NCI-H69 (cell line): ENCODE measurements at regions not wholly inside any gene's neighbourhood (a gene's known extent, or its start where the extent isn't known, plus 50 kb on each side); places are given as distances from the start of the nearest gene placed in this dataset.
"Not testable (repeated sequence)": the region's sequence is repeated elsewhere in the genome, so short reads cannot be mapped to it uniquely, and the experiment has no call there.

Source experiments
- DNase-seq: peaks from one replicate; lab custom pipeline; 2025; lab: John Stamatoyannopoulos, UW

DNA sequence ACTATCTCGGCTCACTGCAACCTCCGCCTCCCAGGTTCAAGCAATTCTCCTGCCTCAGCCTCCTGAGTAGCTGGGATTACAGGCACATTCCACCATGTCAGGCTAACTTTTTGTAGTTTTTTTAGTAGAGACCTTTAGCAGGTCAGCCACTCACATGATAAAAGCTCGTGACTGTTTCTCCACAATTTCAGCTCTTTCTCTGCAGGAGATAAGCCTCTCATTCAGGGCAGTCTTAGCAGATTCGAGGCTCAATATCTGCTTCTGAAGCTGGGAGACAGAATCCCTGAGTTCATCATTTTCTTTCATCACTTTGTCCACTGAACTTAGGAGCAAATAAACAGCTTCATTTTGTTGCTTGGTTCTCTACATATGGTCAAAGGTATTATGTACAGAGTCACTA lies 345.9 kb upstream of the NDST4 start:
- DNase-seq, result not testable (repeated sequence)

DNA sequence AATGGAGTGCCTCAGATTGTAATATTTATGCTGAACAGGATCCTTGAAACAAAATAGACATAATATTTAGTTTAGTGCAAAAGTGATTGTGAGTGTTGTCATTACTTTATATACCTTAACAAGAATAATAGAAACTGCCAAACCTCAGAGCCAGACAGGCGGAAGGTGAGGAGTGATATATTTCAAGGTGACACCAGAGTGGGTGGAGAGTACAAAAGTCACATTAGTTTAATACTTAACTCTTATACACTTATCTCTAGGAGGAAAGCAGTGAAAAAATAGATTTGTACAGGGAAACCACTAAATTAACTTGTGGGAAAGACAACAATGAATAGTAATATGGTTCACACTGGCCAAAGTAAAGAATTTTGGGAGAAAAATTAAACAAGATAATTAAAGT lies 342.8 kb upstream of the NDST4 start:
- no peak for DNase-seq

DNA sequence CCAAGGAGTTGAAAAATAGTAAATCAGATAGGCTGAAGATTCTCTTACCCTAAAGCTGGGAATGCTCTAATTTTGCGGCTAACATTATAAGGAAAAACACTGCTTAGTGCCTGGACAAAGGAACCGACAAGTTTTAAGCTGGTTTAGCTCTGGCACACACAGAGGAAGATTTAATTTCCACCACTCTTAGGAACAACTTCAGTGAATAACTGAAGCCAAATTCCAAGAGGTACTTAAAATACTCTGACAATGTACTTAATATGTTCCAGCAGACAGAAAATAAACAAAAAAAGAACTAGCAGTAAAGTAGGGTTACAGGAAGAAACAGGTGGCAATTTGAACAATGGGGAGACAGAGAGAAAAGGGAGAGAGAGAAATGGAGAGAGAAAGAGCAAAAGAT lies 340.8 kb upstream of the NDST4 start:
- DNase-seq, result no peak

DNA sequence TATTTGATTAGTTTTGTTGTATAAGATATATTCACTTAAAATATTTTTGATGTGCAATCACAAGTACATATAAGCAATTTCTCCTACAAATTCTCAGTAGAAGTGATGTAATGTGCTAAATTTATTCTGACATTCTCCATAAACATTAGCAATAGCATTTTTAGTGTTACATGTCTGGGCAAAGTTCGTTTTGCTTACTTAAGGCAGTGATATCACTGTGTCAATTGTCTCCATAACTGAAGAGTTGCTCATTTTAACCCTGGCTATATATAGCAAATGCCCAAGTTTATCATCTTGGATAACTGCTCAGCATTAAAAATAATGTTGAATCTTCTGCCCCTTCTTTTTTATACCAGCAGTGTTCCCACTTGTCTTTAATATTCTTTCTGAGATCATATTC lies 340.0 kb upstream of the NDST4 start:
- DNase-seq, result no peak

DNA sequence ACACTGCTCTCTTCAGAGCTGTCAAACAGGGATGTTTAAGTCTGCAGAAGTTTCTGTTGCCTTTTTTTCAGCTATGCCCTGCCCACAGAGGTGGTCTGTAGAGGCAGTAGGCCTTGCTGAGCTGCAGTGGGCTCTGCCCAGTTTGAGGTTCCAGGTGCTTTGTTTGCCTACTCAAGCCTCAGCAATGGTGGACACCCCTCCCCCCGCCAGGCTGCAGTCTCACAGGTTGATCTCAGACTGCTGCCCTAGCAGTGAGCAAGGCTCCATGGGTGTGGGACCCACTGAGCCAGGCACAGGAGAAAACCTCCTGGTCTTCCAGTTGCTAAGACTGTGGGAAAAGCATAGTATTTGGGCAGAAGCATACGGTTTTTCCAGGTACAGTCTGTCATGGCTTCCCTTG lies 338.8 kb upstream of the NDST4 start:
- not testable (repeated sequence) for DNase-seq

DNA sequence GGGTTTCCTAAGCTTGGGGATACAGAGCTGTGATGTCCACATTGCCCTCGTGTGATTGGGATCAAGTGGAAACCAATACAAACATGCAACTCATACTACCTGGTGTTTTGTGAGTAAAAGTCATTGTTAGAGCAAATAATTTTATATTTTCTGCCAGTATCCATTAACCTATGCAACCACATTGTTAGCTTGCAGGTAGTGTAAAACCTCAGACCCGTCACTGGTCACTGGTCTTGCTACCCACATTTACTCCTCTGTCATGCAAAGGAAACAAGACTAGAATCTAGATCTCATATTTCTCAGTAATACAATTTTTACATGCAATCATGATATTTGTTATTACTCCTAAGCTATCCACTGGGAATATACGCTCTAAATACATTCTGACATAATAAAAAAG lies 324.3 kb upstream of the NDST4 start:
- DNase-seq, result no peak

DNA sequence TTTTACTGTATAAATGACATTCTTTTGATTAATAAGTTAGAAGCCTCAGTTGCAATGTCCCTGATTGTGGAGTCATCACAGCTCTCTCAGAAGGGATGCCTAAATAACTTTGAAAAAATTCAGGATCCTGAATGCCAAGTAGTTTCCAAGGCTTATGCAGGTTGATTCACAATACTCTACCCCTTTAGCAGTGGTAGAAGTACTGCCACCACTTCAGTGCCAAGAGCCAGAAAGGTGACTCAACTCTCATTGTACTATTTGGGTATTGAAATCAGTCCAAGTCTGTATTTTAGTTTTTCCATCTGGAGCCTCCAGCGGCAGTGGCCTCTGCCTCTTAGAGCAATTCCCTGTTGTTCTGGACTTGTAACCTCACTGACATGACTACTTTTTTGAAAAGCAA lies 320.1 kb upstream of the NDST4 start:
- DNase-seq, result no peak

DNA sequence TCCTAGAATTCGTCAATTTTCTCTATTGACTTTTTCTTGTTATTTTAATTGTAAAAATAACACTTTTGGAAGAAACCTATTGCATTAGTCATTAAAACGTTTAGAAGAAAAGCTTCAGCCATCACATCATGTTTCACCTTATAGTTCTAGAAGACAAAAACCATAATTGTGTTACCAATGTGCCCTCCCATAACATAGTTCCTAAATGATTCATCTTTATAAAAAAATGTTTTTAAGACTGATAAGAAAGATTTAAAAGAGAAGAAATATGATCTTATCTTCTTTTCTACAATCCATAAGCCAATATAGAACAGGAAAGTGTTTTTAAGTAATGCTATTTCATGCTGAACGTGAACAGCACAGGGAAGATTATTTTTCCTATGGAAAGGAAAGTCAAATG lies 316.6 kb upstream of the NDST4 start:
- no peak for DNase-seq

DNA sequence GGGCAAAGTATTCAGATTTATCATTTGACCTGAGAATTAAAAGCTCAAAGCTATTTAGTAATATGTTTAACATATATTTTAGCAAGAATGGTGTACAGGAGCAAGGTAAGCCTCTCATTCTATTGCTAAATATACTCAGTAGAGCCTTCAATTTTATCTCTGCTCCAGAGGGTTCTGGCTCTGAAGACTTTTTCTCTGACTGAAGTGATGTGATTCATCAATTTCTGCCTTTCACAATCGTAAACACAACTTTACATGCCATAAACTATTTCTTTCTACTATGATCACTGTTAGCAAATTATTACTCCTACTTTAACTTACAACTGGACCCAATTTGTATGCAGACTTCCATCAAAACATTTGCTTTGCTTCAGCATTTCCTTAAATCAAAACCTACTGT lies 315.0 kb upstream of the NDST4 start:
- DNase-seq, result no peak

DNA sequence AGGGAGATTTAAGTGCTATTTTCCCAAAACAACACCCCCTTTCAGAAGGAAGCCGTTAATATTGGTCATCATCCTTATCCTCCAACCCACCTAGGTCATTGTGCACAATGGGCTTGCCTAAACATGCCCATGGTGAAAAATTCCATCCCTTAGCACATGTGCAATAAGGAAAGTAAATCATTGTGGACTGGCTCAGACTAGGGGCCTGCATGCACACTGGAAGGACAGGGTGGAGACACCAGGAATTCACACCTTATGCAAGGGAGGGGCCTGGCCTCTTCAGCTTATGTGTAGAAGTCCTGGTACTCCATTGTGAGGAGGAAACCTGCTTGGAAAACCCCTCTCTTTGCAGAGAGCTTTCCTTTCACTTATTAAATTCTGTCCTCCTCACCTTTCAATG lies 311.4 kb upstream of the NDST4 start:
- peak; percentile 35 for DNase-seq

DNA sequence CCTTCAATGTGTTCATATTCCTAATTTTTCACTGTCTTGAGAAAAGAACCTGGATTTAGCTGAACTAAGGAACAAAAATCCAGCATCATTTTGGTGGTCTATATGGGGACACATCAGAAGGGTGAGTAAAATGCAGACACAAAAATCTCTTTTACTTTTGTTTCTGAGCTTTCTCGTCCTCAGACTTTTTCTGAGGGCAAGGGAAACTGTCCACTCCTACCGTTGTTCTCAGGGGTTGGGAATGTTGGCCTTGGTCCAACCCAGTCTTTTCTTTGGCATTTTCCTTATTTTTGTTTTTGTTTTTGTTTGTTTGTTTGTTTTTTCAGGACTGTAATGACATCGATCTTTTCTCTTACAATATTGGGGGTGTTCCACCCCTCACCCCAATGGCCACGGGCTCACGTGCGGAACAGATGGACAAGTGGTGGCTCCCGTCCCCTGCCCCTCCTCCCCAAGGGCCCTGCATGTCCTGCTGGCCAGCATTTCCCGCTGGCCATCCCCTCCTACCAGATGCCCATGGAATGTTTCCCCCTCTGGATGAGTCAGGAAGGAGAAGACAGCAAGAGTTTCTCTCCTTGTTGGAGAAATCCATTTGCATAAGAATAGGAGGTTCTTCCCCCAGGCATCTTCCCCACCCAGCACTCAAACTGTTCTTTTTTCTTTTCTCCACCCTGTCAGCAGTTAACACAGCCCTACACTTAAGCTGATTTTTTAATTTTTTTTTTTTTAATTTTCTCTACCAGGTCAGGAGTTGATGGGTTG lies 305.4 kb upstream of the NDST4 start:
- no peak for DNase-seq

DNA sequence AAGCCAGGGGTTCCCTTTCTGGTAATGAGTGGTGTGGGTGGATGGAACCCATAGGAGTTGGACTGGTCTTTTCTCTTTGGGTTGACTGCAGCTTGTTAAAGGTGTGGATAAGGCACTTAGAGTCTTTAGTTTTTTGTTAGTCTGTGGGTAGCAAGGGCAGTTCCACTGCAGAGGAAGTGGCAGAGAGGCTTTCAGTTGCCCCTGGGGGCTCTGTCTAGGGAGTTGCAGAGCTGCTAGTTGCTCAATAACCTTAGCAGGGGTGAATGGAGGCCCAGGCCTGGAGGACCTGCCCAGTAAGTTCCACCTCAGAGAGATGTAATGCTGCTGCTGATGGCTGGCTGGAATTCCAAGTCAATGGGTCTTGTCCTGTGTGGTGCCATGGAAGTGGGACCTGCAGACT lies 282.6 kb upstream of the NDST4 start:
- DNase-seq, result no peak

DNA sequence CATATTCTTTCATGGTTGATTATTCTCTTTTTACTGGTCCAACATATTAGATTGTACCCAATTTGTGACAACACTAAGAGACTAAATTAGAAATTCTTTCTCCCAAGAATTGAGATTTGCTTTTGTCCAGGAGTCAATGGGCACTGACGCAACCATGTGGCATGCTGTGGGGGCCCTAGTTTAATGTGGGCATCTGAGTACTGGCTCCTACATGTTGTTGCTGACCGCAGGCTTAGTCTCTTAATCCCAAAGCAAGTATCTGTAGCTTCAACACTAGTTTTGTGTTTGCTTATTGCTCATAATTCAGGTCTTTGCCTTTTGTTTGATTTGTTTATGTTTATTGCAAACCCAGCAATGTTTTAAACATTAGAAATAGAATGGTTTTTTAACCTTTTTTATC lies 263.4 kb upstream of the NDST4 start:
- no peak for DNase-seq

DNA sequence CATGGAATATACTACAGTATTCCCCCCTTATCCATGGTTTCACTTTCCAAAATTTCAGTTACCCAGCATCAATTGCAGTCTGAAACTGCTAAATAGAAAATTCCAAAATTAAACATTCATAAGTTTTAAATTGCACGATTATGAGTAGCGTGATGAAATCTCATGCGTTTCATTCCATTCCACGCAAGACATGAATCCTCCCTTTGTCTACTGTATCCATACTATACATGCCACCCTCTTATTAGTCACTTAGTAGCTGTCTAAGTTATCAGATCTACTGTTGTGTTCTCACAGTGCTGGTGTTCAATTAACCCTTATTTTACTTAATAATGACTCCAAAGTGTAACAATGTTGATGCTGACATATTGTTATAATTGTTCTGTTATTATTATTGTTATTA lies 261.2 kb upstream of the NDST4 start:
- no peak for DNase-seq

DNA sequence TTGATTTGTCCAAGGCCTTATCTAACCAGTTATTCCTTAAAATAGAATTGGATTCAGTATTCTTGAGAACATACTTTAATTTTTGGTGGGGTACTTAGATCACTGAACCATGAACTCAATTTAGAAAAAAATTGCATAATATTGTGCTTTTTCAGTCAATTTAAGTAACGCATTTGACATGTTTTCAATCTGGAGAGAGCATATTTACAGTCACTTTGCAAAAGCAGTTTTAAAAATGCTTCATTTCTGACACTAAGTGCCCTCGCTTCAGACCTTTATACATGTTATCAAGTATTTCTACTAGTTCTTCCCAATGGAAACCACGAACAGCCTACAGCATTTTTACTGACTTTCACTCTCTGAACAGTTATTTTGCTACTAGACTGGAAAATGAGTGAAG lies 257.1 kb upstream of the NDST4 start:
- no peak for DNase-seq

DNA sequence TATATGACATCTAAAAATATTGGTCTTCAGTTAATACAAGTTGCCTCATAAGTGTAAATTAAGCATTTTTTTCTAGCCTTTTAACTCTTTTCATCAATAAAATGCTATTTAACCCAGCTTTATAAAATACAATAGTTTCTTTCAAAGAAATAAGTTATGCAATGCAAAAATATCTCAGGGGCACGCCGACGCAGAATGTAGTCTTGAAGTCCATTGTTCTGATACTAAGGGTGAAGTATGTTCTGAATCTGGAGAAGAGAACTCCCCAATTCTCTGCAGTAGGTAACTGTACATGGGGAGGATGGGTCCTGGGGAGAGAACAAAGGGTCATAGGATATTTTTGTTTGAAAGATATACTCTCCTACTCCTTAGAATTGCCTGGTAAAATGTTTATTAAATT lies 256.6 kb upstream of the NDST4 start:
- no peak for DNase-seq

DNA sequence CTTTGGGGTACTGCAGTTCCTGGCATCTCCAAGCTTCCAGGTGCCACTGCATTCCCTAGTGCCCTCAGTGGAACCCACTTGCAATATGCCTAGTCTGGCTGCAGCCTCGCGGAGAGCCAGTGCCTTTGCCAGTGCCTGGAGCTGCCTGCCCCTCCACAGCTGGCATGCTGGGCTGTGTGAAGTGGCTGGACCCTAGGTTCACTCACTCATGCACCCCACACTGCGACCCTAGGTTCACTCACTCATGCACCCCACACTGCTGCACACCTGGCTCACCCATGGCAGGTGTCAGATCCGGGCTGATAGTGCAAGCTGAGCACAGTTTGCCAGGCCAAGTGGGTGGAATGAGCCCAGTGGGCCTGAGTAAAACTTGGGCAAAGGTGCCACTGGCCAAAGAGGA lies 253.0 kb upstream of the NDST4 start:
- no peak for DNase-seq

DNA sequence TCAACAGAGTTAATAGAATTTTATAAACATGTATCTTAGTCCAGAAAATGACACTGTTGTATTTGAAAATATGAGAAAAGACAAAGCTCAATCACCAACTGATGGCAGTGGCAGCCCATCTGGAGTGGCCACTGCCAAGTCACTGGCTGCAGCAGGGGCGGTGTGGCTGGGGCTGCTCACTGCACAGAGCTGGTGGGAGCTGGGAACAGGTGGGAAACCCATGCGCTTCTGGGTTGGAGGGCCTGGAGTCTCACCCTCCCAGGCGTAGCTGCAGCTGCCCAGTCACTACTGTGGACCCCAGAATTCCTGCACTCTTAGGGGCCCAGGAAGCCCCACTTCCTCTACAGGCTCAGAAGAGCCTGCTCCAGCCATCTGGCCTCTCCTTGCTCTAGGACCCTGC lies 251.8 kb upstream of the NDST4 start:
- no peak for DNase-seq

DNA sequence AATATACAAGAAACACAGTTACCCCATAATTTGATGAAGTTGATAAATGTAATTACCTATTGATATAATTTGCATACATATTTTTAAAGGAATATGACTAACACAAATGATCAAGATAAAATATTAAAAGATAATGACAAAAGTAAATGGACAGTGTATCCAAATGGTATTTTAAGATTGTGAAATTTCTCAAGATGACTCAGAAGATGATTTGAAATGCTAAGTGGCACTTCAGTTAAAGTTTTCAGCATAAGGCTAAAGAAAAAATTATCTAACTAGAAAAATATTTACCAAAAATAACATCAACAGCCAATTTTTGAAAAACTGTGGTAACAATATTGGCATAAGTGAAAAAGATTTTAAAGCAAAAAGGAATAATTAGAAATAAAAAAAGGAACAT lies 248.4 kb upstream of the NDST4 start:
- DNase-seq, result no peak

DNA sequence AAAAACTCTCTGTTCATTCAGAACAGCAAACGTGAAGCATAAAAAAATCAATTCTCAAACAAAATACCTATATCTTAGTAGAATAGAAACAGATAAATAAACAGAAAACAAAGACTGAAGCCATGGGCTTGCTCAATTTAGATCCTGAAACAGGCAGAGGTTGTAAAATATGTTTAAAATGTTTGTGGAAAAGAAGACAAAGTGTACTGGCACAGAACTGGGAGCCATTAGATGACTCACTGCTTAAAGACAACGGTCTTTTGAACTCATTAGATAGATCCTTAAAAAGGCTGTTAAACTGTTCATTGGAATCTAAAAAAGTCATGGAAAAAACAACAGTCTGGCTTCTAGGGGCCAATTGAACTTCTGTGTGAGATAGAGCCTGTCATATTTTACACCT lies 247.0 kb upstream of the NDST4 start:
- DNase-seq, result peak; percentile 19

DNA sequence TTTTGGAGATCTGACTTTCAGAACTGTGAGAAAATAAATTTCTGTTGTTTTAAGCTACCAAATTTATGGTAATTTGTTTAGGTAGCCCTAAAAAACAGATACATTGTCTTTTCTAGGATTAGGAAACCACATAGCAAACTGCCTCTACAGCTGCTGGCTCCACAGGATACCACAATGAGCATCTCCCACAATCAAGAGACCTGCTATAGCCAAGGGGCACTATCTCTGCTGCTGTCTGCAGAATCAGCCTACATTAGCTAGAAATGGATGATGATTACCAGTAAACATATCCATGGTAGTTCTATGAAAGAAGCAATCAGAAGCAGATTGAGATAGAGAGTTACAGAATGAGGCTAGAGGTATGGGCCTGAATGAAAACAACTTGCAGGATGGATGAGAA lies 244.4 kb upstream of the NDST4 start:
- peak; percentile 54 for DNase-seq

DNA sequence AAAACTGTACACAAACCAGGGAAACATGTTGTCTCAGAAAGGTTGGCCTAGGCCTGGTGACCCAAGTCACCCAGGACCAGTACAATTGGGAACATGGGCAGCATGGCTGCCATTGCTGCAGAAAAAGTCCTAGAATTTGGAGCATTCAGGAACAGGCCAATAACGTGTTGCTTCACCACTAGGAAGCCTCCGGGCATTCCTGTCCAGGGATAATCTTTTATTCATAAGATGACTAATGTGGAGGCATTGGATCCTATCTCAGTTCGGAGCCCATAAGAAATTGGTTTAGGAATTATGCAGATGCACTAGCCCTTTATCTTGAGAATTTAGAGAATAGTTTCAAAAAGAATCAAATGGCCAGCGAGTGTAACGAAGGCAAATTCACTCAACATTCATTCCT lies 242.8 kb upstream of the NDST4 start:
- no peak for DNase-seq

DNA sequence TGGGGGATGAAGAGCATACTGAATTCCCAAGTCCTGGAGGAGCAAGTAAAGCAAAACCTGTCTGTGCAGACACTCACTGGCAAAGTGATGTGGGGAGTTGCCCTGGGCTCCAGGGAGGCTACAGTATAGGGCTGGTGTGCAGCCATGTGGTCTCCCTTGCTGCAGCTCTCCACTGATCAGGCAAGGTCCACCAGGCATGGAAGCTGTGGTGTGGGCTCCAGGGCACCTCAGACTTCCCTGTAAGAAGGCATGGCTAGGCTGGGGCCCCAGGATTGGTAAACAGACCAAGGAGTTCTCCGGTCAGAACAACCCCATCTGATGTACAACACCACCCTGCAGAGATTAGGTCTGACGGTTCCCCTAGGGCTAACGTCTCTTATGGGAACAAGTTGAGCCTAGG lies 241.9 kb upstream of the NDST4 start:
- DNase-seq, result no peak

DNA sequence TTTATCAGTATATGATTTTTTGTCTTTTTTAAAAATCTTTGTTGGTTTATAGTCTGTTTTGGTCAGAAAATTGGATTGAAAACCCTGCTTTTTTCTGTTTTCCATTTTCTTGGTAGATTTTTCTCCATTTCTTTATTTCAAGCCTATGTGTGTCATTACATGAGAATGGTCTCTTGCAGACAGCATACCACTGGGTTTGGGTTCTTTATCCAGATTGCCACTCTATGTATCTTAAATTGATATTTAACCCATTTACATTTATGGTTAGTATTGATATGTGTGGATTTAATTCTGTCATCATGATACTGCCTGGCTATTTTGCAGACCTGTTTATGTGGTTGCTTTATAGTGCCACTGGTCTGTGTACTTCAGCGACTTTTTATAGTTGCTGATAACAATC lies 239.9 kb upstream of the NDST4 start:
- no peak for DNase-seq

DNA sequence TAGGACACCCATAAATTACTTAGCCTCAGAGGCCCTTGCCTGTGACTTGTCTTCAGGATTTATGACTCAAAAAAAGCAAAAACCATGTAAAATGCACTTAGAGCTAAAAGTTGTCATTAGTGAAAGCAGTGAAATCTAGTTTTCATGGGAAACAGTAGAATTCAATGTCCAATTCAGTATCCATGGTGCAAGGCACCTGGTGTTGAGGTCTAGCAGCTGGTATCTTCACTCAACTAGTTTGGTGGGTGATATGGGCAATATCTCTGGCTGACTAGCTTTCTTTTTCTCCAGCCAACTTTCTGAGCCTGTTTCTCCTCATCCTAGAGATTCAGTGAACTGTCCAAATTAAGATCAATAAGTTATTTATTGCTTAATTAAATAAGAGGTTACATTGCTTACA lies 229.8 kb upstream of the NDST4 start:
- DNase-seq, result no peak
